ENCODE measurements at regions not wholly inside any gene's neighbourhood (a gene's known extent, or its start where the extent isn't known, plus 50 kb on each side); places are given as distances from the start of the nearest gene placed in this dataset.
A peak's percentile ranks its signal among the peaks of the same experiment; 100 is the strongest.
"Not testable (repeated sequence)": the region's sequence is repeated elsewhere in the genome, so short reads cannot be mapped to it uniquely, and the experiment has no call there.

- ATAC-seq = no peak
- Histone ChIP-seq H3K36me3 (no peaks in the 10 kb centered on the region), H3K27ac (no peak overlapping the region), H3K4me1 (no peaks in the 10 kb centered on the region), H3K27me3 (no peaks in the 10 kb centered on the region), H3K9me3 (no peaks in the 10 kb centered on the region), H3K4me3 (no peak overlapping the region)
- 100% methylated on average over 2 of the region's 2 CpGs for WGBS, 2 donors (ENCODE audit: low coverage in 1 of 2)
- TF ChIP-seq POLR2A (IDR thresholded peaks at IDR 0.05) = no peak
- TF ChIP-seq EP300 (IDR thresholded peaks at IDR 0.05) = no peak
- TF ChIP-seq, protein P1, sequence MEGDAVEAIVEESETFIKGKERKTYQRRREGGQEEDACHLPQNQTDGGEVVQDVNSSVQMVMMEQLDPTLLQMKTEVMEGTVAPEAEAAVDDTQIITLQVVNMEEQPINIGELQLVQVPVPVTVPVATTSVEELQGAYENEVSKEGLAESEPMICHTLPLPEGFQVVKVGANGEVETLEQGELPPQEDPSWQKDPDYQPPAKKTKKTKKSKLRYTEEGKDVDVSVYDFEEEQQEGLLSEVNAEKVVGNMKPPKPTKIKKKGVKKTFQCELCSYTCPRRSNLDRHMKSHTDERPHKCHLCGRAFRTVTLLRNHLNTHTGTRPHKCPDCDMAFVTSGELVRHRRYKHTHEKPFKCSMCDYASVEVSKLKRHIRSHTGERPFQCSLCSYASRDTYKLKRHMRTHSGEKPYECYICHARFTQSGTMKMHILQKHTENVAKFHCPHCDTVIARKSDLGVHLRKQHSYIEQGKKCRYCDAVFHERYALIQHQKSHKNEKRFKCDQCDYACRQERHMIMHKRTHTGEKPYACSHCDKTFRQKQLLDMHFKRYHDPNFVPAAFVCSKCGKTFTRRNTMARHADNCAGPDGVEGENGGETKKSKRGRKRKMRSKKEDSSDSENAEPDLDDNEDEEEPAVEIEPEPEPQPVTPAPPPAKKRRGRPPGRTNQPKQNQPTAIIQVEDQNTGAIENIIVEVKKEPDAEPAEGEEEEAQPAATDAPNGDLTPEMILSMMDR (IDR thresholded peaks at IDR 0.05) = no peak
- no peak for TF ChIP-seq POLR2AphosphoS5 (IDR thresholded peaks at IDR 0.05)
These were observed 455.4 kb upstream of the NFE2L3 start for GRCh38 chr7:25696571-25696970.

- Histone ChIP-seq H3K27me3 (no peaks in the 10 kb centered on the region), H3K9me3 (no peaks in the 10 kb centered on the region), H3K4me1 (no peaks in the 10 kb centered on the region), H3K27ac (no peak overlapping the region), H3K36me3 (no peaks in the 10 kb centered on the region), H3K4me3 (no peak overlapping the region)
- TF ChIP-seq EP300 (IDR thresholded peaks at IDR 0.05) = no peak
- 94 to 98% methylated on average over 5 of the region's 5 CpGs for WGBS, 2 donors (ENCODE audit: low coverage in 1 of 2)
- ATAC-seq = no peak
These were observed 453.4 kb upstream of the NFE2L3 start for GRCh38 chr7:25698451-25699113.

DNA sequence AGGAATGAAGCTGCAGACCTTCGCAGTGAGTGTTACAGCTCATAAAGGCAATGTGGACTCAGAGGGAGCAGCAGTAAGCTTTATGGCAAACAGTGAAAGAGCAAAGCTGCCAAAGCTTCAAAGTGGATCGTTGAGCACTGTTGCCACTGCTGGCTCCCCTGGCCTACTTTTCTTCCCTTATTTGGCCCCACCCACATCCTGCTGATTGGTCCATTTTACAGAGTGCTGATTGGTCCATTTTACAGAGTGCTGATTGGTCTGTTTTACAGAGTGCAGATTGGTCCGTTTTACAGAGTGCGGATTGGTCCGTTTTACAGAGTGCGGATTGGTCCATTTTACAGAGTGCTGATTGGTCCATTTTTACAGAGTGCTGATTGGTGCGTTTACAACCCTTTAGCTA lies 451.9 kb upstream of the NFE2L3 start:
- H3K27ac ChIP-seq, H3K27me3 ChIP-seq, H3K4me3 ChIP-seq, ATAC-seq, H3K9me3 ChIP-seq, H3K36me3 ChIP-seq, H3K4me1 ChIP-seq: not testable (repeated sequence)
- 90% methylated on average over 3 to 7 of the region's 7 CpGs for WGBS, 2 donors (ENCODE audit: low coverage in 1 of 2)

- Histone ChIP-seq H3K9me3 (no peaks in the 10 kb centered on the region), H3K27ac (no peak overlapping the region), H3K4me1 (peaks cover 0 to 19% (median 0%) of the 10 kb centered on the region in 3 donors), H3K27me3 (no peaks in the 10 kb centered on the region), H3K4me3 (no peak overlapping the region), H3K36me3 (no peaks in the 10 kb centered on the region)
- ATAC-seq = no peak
- TF ChIP-seq POLR2A (IDR thresholded peaks at IDR 0.05) = no peak
- TF ChIP-seq EP300 (IDR thresholded peaks at IDR 0.05) = no peak
- TF ChIP-seq, protein P1 (IDR thresholded peaks at IDR 0.05) = no peak
- no peak for TF ChIP-seq POLR2AphosphoS5 (IDR thresholded peaks at IDR 0.05)
- WGBS, 2 donors (ENCODE audit: low coverage in 1 of 2) = 82 to 95% methylated on average over 6 to 8 of the region's 8 CpGs
These were observed 447.6 kb upstream of the NFE2L3 start for GRCh38 chr7:25704413-25704812.

DNA sequence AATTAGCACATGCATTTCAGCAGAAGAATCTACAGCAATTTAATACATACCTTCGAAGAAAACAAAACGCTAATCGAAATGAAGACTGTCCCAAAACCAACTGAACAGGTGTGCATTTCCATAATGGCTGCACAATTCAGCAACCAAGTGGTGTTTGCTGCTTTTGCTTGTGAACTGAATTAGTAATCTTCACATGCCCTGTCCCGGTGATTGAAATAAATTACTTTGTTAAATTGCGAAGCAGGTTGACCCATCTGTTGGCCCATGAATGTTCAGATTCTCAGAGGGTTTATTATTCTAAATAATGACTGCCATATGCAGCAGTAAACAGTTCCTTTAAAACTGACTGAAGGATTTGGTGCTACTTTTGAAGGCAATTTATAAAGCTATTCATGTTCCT lies 445.2 kb upstream of the NFE2L3 start:
- no peaks in the 10 kb centered on the region for H3K9me3 ChIP-seq
- 86 to 89% methylated on average over 3 to 5 of the region's 5 CpGs for WGBS, 2 donors (ENCODE audit: low coverage in 1 of 2)
- TF ChIP-seq POLR2A (IDR thresholded peaks at IDR 0.05) = no peak
- no peak for TF ChIP-seq POLR2AphosphoS5 (IDR thresholded peaks at IDR 0.05)
- no peak for TF ChIP-seq EP300 (IDR thresholded peaks at IDR 0.05)
- TF ChIP-seq, protein P1 (IDR thresholded peaks at IDR 0.05) = no peak
- no peak for ATAC-seq
- no peak overlapping the region for H3K27ac ChIP-seq
- no peaks in the 10 kb centered on the region for H3K36me3 ChIP-seq
- no peak overlapping the region for H3K4me3 ChIP-seq
- peaks cover 0 to 30% (median 0%) of the 10 kb centered on the region in 3 donors for H3K4me1 ChIP-seq
- no peaks in the 10 kb centered on the region for H3K27me3 ChIP-seq

GRCh38 chr7:25707768-25708620 lies 444.0 kb upstream of the NFE2L3 start:
- WGBS, 2 donors (ENCODE audit: low coverage in 1 of 2) = 9 to 26% methylated on average over 7 of the region's 9 CpGs
- H3K4me3 ChIP-seq = no peak overlapping the region
- no peaks in the 10 kb centered on the region for H3K36me3 ChIP-seq
- peak overlapping the region in 3 of 4 donors; percentile 11 to 57 (median 51) for H3K27ac ChIP-seq
- no peaks in the 10 kb centered on the region for H3K9me3 ChIP-seq
- TF ChIP-seq POLR2A (IDR thresholded peaks at IDR 0.05) = no peak
- TF ChIP-seq EP300 (IDR thresholded peaks at IDR 0.05) = no peak
- no peak for TF ChIP-seq POLR2AphosphoS5 (IDR thresholded peaks at IDR 0.05)
- TF ChIP-seq, protein P1 (IDR thresholded peaks at IDR 0.05) = no peak
- H3K4me1 ChIP-seq = peaks cover 0 to 40% (median 8%) of the 10 kb centered on the region in 3 donors
- no peak for ATAC-seq
- H3K27me3 ChIP-seq = no peaks in the 10 kb centered on the region

Measured in gastroesophageal sphincter (tissue), 4 donors.